Left lung (tissue), 4 donors: ENCODE measurements at regions not wholly inside any gene's neighbourhood (a gene's known extent, or its start where the extent isn't known, plus 50 kb on each side); places are given as distances from the start of the nearest gene placed in this dataset.

ENCODE experiments used
- ATAC-seq: fragments of 200-7000 bp; cut with Tn5 transposase; one replicate; pipeline ENCODE4 v1.9.1; 2020; ENCODE audit warnings: moderate library complexity
- DNase-seq, 4 donors: peaks; one replicate each; pipeline ENCODE4 v3.0.0-alpha.2; 2013 to 2020
- H3K27ac ChIP-seq, 2 donors: fragments of 200-600 bp; sonication (generic) in 1 of 2; one replicate each; pipeline versions ENCODE4 v1.5.0 to v1.8.0; 2020 to 2021
- H3K27me3 ChIP-seq, 2 donors: fragments of 200-600 bp; sonication (generic) in 1 of 2; one replicate each; pipeline versions ENCODE4 v1.5.0 to v1.8.0; 2020 to 2021
- H3K36me3 ChIP-seq, 2 donors: fragments of 200-600 bp; sonication (generic) in 1 of 2; one replicate each; pipeline versions ENCODE4 v1.5.0 to v1.8.0; 2020 to 2021
- H3K4me1 ChIP-seq, 2 donors: fragments of 200-600 bp; one replicate each; pipeline ENCODE4 v1.8.0; 2021
- H3K4me3 ChIP-seq, 2 donors: fragments of 200-600 bp; sonication (generic) in 1 of 2; one replicate each; pipeline versions ENCODE4 v1.5.0 to v1.8.0; 2020 to 2021; ENCODE audit warnings: mild to moderate bottlenecking in 1 of 2
- H3K9me3 ChIP-seq, 2 donors: fragments of 200-600 bp; sonication (generic) in 1 of 2; one replicate each; pipeline versions ENCODE4 v1.5.0 to v1.8.0; 2020 to 2021
- CTCF ChIP-seq, 2 donors: fragments of 200-600 bp; sonication (generic) in 1 of 2; IDR thresholded peaks; one replicate each; pipeline versions ENCODE4 v1.5.0 to v1.8.0; 2021; ENCODE audit warnings: antibody characterized with exemption in 2 of 2
- intact Hi-C, 2 donors: fragments of 100-400 bp; cut with DNase I; formaldehyde crosslinking; loops; one replicate each; pipeline versions ENCODE4 v1.11.2 to v1.14.2; 2022
- donor health status: DM: no; HTN: yes; CAD: no.
- donor health status: DM: no; HTN: no; CAD: no.

DNA sequence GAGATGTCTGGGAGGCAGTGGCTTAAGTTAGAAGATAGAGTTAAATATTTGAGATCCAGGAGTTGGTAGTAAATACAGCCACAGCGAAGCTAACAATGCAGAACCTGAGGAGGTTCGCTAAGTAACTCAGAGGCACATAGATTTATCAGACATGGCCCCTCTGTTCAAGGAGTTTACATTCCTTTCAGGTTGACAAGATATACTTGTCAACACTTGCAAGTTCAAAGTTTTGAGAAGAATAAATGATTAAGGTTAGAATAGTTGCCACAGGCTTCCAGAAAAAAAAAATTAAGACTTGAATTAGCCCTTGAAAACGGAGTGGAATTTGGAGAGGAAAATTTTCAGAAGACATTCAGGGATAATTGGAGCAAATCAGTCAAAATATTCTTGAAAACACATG is 658.3 kb upstream of the WWC1 start:
- Histone ChIP-seq H3K27ac (no peak overlapping the region), H3K36me3 (no peaks in the 10 kb centered on the region), H3K4me3 (no peak overlapping the region), H3K4me1 (no peaks in the 10 kb centered on the region), H3K9me3 (no peaks in the 10 kb centered on the region), H3K27me3 (no peaks in the 10 kb centered on the region)
- TF ChIP-seq CTCF (IDR thresholded peaks at IDR 0.05) = no peak
- DNase-seq (no peak), ATAC-seq (no peak)
- intact Hi-C loops = no loop called here

DNA sequence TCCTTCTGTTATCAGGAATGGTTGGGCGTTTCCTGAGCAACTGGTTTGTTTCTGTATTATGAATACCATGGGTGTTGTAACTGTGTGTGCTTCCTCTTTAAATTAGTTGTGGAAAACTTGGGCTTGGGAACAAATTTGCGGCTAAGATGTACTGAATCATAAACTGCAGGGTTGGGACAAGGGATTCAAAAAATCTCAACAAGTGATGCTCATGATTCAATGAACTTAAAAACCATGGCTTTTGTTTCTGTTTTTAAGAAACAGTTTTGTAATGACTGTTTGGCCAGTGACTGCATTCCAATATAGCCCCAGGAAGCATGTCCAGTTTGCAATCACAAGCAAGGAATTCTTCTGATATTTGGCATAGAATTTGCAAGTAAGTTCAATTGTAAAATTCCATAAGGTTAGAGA is 657.5 kb upstream of the WWC1 start:
- no peak for TF ChIP-seq CTCF (IDR thresholded peaks at IDR 0.05)
- peak; percentile 57 for ATAC-seq
- Histone ChIP-seq H3K9me3 (no peaks in the 10 kb centered on the region), H3K4me3 (no peak overlapping the region), H3K36me3 (no peaks in the 10 kb centered on the region), H3K27ac (no peak overlapping the region), H3K4me1 (no peaks in the 10 kb centered on the region), H3K27me3 (no peaks in the 10 kb centered on the region)
- DNase-seq = no peak
- intact Hi-C loops = no loop called here

- intact Hi-C loops = no loop called here
Measured at GRCh38 chr5:167634432-167634831, 657.0 kb upstream of the WWC1 start.

DNA sequence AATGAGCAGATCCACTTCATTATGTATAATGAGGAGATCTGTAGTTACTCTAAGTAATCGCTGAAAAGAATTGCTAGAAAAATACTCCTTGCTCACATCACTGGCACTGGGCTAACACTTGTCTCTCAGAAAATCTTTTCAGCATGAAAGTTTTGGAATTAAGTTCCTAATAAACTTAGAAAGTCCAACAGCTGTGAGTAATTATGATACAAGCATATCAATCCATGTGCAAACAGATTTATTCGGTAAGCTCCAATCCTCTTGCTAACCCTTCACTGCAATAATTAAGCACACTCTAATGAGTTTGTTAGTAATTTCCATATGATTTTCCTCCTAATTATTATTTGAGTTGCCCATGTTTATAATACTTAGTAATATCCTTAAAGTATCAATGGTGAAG is 652.6 kb upstream of the WWC1 start:
- Histone ChIP-seq H3K36me3 (no peaks in the 10 kb centered on the region), H3K27ac (no peak overlapping the region), H3K9me3 (no peaks in the 10 kb centered on the region), H3K4me3 (no peak overlapping the region), H3K4me1 (no peaks in the 10 kb centered on the region), H3K27me3 (no peaks in the 10 kb centered on the region)
- intact Hi-C loops = no loop called here
- TF ChIP-seq CTCF (IDR thresholded peaks at IDR 0.05) = no peak
- no peak for ATAC-seq
- peak in 2 of 4 donors; percentile 49 to 59 for DNase-seq

More at GRCh38 chr5:167634432-167634831, 657.0 kb upstream of the WWC1 start:
- no peak overlapping the region for H3K4me3 ChIP-seq
- H3K9me3 ChIP-seq = no peaks in the 10 kb centered on the region
- no peak for TF ChIP-seq CTCF (IDR thresholded peaks at IDR 0.05)
- DNase-seq = no peak
- H3K27me3 ChIP-seq = no peaks in the 10 kb centered on the region
- H3K36me3 ChIP-seq = no peaks in the 10 kb centered on the region
- no peak for ATAC-seq
- H3K27ac ChIP-seq = no peak overlapping the region
- H3K4me1 ChIP-seq = no peaks in the 10 kb centered on the region

- peak in 2 of 4 donors; percentile 79 to 87 for DNase-seq
Measured at GRCh38 chr5:167639273-167639672, 652.2 kb upstream of the WWC1 start.

More at GRCh38 chr5:167639273-167639672, 652.2 kb upstream of the WWC1 start:
- Histone ChIP-seq H3K9me3 (no peaks in the 10 kb centered on the region), H3K4me1 (no peaks in the 10 kb centered on the region), H3K4me3 (no peak overlapping the region), H3K36me3 (no peaks in the 10 kb centered on the region), H3K27ac (no peak overlapping the region), H3K27me3 (no peaks in the 10 kb centered on the region)
- no peak for TF ChIP-seq CTCF (IDR thresholded peaks at IDR 0.05)
- ATAC-seq = peak; percentile 36
- intact Hi-C loops = no loop called here
